Stimulated activated CD8-positive, alpha-beta memory T cell treated with anti-CD3 and anti-CD28 coated beads, Interleukin-15, amount 100 ng/mL, for 24 hours (primary cell): ENCODE measurements at regions not wholly inside any gene's neighbourhood (a gene's known extent, or its start where the extent isn't known, plus 50 kb on each side); places are given as distances from the start of the nearest gene placed in this dataset.

Experiments
- DNase-seq: peaks from one replicate; pipeline ENCODE4 v3.0.0-alpha.2; 2020; ENCODE audit warnings: low read depth

DNA sequence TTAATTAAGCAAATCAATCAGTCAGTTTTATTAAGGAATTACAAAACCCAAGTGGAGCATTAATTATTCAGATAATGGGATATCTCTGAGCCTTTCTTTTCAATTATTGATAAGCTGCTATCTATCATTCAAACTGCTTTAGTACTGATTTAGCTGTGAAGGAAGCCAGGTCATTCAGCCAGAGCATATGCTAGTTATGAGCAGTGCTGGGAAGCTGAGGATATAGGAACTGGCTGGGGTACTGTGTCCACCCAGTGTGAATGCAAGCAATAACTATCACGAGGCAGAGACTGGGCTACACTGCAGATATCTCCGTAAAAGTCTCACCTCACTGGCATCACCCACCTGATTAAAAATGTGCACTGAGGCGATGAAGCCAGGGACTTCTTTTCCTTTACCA is 496.7 kb upstream of the PIK3C3 start:
- no peak for DNase-seq

DNA sequence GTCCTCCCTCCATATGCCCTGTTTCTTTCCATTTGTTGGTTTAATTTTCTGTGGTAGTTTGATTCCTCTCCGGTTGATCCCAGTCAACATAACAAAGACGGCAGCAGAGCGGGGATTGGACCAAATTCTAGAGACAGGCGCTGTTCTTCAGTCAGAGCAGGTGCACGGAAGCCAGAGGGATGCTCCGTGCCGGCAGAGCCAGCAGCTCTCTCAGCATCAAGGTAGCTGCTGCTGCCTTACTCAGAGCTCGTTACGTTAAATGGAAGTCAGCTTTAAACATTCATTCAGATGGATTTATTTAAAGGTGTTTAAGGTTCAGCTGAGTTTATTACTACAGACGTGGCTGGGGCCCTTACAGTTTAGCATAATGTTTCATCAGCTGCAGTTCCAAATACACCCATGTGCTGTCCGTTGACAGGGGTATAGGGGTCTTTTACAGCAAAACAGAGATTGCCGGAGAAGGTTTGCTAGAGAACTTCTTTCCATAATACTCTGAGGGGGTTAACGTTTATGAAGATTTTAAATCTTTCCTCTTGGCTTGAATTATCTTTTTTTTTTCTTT is 497.2 kb upstream of the PIK3C3 start:
- DNase-seq = no peak

DNA sequence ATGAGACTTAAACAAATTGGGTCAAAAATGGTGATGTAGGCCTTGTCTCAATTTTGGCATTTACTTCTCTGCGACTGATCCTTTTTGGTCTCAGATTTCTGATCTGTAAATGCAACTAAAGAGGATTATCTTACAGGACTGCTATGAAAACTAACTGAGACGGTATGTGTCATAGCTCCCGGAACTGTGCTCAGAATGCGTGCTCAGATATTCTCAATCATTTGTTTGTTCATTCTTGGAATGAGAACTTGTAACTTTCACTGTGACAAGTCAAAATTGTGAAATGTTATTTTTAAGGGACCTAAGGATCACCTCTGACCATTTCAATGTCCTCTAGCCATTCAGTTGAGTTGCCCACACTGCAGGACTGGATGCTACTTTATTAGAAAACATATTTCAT is 498.2 kb upstream of the PIK3C3 start:
- DNase-seq = no peak

DNA sequence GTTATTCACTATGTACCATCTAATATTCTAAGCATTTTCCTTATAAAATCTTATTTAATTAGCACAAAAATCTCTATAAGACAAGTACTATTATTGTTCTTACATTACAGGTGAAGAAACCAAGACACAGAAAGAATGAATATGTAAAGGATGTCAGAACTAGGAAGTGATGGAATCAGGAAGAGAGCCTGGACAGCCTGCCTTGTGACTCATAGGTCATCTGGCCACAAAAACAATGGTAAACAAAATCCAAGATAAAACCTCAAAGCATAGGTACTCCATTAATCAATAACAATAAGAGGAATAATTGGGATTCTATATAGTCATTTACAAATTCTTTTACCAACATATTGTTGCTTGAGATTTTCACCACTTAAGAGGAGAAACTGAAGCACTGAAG is 505.4 kb upstream of the PIK3C3 start:
- no peak for DNase-seq

DNA sequence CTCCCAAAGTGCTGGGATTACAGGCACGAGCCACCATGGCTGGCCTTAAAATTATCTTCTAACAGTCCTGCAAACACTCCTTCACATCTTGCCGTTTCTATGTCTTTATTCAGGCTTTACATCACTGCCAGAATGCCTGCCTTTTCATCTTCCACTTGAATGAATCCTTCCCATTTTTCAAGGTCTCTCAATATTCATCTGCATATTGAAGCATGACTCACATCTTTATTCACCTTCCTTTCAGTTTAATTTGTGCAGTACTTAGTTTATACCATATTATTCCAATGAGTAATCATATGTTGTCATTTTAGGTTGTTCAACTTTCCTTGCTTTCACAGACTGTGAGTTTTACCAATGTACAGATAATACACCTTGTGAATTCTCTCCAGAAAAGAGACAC is 510.1 kb upstream of the PIK3C3 start:
- no peak for DNase-seq

DNA sequence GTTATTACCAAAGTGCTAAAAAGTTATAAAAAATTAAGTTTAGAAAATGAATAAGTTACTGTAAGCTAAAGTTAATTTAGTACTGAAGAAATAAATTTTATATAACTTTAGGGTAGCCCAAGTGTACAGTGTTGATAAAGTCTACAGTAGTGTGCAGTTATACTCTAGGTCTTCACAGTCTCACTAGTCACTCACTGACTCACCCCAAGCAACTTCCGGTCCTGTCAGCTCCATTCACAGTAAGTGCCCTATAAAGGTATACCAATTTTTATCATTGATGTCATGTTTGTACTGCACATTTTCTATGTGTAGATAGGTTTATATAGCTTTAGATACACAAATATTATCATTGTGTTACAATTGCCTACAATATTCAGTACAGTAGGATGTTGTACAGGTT is 518.3 kb upstream of the PIK3C3 start:
- DNase-seq = no peak

DNA sequence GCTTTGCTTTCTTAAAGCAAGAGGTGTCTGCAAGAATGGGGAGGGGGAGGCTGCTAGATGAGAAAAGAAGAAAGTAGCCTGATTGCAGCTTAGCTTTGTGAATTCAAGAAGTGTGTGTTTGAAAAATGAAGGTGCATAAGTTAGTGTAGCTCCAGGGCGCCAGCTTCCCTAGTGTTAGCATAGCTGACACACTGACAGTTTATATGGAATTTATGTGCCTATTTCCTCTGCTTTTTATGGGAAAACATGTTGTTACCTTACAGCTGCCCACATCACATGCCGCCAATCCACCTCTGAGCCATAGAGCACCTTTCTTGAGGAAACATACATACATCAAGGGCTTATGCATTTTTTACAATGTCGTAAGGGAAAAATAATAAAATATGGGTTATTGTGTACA is 536.4 kb upstream of the PIK3C3 start:
- DNase-seq = no peak

DNA sequence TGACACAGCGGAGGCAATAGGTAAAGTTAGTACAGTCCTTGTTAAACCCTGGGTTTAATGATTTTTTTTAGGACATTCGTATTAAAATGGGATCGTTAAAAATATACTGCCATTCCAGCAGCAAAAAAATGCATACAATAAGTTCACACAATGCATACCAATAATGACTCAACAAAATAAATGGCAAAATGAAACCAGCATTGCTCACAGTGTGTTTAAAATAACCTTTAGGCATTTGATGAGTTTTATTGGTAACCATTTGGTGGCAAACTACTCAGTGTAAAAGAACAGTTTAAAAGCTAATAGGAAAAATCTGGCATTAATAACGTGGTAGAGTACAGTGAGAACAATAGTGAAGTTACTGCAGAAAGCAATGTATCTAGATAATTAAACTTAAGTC is 539.0 kb upstream of the PIK3C3 start:
- no peak for DNase-seq

DNA sequence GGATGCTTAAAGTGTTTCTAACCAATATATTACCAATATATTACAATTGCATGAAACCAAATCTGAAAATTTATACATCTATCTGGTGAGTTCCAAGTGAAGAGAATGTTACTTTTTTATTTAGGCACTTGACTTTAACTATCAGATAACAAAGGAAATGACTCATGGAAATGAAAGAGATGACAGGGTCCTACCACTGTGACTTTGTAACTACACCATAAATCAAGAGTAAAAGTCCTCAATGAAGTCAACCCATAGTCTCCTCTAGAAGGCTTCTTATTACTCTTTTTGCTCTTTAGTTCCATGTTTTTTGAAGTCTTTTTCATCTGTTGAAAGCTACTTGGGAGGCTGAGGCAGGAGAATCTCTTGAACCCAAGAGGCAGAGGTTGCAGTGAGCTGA is 545.0 kb upstream of the PIK3C3 start:
- no peak for DNase-seq

DNA sequence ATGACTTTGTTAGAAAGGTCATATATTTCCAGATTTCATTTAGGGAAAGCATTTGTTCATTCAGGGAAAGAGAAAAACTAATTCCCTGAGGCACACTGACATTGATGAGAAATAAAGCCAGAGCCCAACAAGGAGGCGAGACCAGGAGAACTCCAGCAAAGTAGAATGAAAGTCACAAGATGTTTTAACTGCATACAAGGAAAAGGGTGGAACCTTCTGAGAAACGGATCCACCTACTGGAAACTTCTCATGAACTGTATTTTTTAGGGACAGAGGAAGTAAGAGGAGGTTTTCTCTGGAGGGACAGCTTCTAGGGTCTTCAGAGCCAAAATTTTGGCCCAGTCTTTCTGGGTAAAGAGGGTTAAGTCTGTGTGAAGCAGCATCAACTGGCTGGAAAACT is 548.2 kb upstream of the PIK3C3 start:
- DNase-seq = no peak

DNA sequence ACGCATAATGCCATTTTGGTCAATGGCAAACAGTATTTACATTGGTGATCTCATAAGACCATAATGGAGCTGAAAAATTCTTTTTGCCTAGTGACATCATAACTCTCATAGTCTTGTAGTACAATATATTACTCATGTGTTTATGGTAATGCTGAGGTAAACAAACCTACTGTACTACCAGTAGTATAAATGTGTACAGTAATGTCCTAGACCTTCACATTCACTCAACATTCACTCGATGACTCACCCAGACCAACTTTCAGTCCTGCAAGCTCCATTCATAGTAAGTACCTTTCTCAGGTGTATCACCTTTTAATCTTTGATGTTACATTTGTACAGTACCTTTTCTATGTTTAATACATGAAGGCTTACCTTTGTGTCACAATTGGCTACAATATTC is 558.2 kb upstream of the PIK3C3 start:
- DNase-seq = no peak

DNA sequence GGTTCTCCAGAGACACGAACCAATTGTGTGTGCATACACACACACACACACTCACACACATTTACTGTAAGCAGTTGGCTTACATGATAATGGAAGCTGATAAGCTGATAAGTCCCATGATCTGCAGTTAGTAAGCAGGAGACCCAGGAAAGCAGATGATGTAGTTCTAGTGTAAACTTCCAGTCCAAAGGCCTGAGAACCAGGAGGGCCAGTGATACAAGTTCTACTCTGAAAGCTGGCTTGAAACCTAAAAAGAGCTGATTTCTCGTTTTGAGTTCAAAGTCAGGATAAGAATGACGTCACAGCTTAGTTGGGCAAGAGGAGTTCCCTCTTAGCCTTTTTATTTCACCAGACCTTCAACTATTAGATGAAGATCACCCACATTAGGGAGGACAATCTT is 558.8 kb upstream of the PIK3C3 start:
- DNase-seq = no peak

DNA sequence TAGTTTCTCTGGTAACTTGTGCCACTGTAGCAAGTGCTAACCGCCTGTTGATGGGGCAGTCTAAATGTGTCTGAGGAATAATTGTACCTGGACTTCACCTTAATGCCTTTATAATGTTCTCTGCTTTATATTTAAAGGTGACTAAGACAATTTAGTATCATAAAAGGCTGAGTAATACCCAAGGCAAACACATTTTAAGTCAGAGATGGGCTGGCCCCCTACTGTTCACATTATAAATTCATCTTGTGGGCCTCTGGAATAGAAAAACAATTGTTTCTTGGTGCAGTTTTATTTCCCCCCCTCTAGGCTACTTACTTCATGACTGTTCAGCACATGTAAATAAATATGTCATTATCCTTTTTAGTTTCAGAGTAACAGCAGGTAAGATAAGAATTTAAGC is 559.3 kb upstream of the PIK3C3 start:
- no peak for DNase-seq

DNA sequence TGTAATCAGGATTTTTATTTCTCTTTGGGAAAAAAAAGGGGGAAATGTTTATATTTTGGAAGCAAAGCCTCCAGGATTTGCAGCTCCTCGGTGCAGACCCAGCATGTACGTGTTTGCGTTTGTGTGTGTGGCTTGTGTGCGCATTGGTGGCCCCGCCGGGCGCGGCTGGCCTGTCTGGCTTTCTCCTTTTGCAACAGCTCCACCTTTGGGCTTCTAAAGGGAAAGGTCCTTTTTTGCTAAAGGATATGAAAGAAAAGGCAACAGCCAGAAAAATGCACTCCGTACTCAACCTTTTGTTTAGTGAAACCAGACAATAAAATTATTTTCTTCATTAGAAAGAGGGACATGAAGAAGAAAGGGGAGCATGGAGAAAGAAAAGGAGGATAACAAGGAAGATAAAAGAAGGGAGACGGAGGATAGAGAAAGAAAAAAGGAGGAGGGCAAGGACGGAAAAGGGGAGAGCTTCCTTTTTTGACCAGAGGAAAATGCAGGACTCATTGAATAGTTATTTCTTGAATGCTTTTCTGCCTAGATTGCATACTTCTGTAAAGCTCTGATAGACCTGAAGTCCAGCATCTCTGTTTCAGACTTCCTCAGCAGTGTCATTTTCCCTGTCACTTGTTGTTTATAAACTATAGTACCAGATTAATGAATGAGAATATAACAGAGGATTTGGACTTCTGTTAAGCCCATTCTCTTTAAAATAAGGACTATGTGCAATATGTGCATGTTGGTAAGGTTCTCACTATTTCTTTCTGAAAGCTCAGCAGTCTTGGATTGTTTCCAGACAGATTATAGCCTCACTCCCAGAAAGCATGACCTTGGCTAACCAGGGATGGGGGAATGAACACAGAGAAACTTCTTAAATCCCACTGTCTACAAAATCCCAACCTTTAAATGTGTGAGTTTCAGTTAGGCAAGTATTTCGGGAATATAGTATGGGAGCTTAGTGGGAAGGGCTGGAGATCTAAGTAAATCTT is 563.1 kb upstream of the PIK3C3 start:
- no peak for DNase-seq

DNA sequence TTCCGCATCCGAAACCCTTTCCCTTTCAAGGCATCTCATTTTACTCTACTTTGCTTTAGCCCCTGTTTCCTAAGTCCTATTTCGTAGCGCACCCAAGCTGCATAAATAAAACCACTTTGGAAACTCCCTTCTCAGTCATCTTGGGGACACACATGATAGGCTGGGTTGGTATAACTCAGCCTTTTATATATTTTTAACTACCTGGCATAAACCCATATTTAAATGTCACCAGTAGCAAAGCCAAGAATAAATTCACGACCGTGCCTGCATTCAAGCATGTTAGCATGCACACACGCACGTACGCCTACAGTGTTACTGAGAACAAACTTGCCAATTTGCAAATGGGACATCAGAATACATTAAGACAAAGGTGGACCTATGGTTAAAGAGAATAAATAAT is 564.7 kb upstream of the PIK3C3 start:
- DNase-seq = no peak

DNA sequence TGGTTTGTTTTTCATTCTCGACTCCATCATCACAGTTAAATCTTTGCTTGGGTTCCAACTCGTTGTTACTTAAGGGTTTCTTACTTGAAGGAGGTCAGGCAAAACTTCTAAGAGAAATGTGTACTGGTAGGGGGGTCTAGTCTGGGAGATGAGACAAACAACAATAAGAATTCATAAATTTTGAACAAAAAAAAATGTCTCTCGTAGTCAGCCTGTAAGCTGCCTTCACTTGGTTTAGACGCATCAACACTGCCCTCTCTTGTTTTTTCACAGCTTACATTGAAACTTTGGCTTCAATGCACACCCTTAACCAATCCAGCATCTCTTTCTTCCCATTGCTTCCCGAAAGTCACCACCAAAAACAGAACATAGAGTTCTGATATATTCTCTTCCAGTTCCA is 576.4 kb upstream of the PIK3C3 start:
- DNase-seq = no peak

DNA sequence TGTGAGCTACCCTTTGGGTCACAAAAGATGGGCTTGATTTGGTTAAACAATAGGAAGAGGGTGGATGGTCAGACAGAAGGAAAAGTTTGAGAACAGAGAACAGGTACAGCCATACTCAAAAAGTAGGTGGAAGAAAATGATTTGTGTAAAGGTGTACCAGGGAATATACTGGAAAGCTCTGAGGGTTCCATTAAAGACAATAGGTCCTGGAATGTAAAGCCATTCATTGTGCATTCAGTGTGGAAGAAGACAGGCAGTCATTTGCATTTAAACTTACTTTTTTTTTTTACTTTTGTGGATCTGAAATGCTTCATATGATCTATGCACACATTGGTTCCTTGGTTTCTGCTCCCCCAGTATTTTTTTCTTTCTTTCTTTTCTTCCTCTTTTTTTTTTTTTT is 581.4 kb upstream of the PIK3C3 start:
- DNase-seq = no peak

DNA sequence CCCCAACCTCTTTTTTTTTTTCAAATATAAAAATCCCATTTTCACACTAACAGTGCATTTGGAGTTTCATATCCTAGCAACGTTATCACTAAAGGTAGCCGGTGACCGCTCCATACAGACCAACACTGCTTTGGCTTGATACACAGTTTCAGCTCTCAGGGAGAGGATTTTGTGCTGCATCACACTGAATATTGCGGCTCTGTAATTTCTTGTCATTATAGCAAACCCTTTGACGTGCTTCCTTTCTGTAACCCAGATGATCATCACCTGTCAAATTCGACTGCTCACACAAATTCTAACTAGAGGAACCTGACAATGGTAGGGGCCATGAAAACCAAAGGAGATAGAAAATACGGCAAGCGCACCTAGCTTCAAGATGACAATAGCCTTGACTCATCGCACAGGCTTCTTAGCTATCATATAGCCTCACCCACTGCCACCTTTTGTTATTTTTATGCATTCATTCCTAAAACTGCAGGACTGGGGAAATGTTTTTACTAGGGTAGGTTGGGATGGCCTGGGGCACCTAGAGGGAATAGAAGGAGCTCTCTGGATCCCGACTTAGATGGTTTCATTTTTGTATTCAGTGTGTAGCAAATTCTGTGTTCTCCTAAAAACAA is 582.9 kb upstream of the PIK3C3 start:
- DNase-seq = no peak

DNA sequence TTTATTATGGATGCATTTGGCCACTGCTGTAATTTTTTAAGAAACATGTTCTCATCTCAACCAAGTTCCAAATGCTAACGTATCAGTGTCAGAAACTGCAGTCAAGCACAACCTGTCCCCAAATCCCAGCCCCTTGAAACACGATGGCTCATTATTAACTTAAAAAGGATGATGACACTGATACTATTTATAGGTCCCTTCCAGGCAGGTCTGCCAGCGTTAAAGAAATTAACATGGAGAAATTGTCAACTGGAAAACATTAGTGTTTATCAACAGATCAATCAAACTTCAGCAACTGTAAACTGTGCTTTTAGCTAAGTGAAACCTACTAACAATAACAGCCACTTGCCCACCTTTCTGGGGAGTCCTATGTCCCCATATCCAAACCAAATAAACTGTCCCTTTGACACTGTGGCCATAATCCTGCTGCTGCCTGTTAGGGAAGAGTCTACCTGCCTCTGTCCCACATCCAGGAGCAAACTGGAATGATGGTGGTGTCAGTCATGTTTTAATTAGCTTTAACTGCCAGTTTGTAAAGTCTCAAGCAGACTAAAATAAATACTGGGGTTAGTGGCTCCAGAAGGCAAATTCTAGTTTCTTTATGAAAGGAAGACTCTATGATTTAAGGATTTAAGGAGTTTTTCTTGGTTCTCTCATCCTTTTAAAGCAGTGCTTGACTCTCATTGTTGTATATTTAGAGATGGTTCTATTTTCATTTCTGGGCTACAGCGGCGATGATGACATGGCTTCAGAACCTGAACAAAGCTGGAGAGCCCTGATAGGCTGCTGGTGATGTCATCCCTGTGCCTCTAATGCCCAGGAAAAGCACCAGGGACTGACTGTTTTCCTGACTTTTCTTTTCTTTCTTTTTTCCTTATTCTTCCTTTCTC is 583.6 kb upstream of the PIK3C3 start:
- DNase-seq = no peak

DNA sequence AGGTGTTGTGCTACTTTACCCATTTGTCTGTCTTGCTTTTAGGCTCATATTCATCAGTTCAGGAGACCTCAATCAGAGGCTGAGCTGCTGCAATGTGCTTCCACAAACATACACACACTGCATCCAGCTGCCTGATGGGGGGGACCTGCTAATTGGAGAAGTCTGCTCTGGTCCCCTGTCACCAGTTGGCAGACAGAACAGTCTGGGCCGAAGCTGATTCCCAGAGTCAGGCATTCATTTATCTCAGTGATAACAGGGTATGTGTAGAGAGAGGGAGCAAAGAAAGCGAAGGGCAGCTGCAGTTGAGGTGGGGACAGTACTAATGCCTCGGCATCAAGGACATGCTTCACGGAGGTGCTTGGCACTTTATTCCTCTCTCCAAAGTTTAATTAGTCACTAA is 584.3 kb upstream of the PIK3C3 start:
- DNase-seq = no peak

DNA sequence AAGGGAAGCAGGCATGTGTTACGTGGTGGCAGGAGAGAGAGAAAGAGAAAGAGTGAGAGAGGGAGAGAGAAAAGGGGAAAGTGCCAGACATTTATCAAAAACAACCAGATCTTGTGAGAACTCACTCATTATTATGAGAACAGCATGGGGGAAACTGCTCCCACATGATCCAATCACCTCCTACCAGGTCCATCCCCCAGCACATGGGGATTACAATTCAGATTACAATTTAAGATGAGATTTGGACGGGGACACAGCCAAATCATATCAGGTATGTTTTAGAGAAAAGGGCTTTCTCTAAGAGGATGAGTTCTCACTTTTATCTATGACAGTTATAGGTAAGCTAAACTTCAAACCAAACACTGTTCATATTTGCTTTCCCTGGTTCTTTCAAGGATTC is 597.3 kb upstream of the PIK3C3 start:
- no peak for DNase-seq

DNA sequence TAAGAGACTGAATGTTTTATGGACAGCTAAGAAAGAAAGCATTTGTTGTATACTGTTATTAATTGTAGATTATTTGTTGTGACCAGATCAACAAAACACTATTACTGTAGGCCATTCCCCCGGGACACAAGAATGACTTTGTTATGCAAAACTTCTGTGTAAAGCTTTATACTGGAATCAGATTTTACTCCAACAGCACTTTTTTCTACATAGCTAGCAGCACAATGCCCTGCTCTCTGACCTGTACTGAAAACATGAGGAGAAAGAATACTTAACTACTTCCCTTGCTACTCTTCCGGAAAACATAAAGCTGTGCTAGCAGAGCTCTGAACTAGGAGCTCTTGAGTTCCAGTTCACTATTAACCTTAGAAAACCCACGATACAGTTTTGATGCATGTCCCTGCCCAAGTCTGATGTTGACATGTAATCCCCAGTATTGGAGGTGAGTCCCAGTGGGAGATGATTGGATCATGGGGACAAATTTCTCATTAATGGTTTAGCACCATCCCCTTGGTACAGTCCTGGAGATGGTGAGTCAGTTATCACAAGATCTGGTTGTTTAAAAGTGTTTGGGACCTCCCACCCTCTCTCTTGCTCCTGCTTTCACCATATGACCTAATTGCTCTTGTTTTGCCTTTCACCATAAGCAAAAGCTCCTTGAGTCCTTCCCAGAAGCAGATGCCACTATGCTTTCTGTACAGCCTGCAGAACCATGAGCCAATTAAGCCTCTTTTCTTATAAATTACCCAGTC is 601.1 kb upstream of the PIK3C3 start:
- no peak for DNase-seq
